MCF 10A (cell line): ENCODE measurements at regions not wholly inside any gene's neighbourhood (a gene's known extent, or its start where the extent isn't known, plus 50 kb on each side); places are given as distances from the start of the nearest gene placed in this dataset.

ENCODE experiments used
- BruUV-seq: library from RNA; stranded (reverse); fragments of 400-500 nt; replicated peaks from 2 replicates; lab custom pipeline; 2021; lab: Mats Ljungman, UMichigan
- CTCF ChIA-PET: fragments of 300-600 bp; sonication (Branson Sonifier 250); formaldehyde crosslinking; extraction: SDS; loops from one replicate; lab custom pipeline; 2021; ENCODE audit warnings: antibody characterized with exemption, inconsistent platforms; lab: Yijun Ruan, JAX
- POLR2A ChIA-PET: fragments of 300-600, 350-650 bp; sonication (Branson Sonifier 250); formaldehyde crosslinking; extraction: SDS; loops from one replicate; lab custom pipeline; 2020; ENCODE audit warnings: antibody characterized with exemption, inconsistent platforms; lab: Yijun Ruan, JAX
- DNase-seq: peaks from one replicate; pipeline ENCODE4 v3.0.0-alpha.2; 2018; ENCODE audit not compliant: unreplicated experiment
- H3K27ac Mint-ChIP-seq: one replicate; pipeline ENCODE4 v1.8.0; 2022; ENCODE audit warnings: mild to moderate bottlenecking, low read depth, mixed read lengths; ENCODE audit not compliant: unreplicated experiment
- H3K27me3 Mint-ChIP-seq: one replicate; pipeline ENCODE4 v1.8.0; 2022; ENCODE audit warnings: mixed read lengths; ENCODE audit not compliant: insufficient read depth, unreplicated experiment
- H3K36me3 Mint-ChIP-seq: one replicate; pipeline ENCODE4 v1.8.0; 2022; ENCODE audit warnings: mild to moderate bottlenecking, moderate library complexity, mixed read lengths; ENCODE audit not compliant: insufficient read depth, unreplicated experiment
- H3K4me1 Mint-ChIP-seq: one replicate; pipeline ENCODE4 v1.8.0; 2022; ENCODE audit warnings: mixed read lengths; ENCODE audit not compliant: insufficient read depth, unreplicated experiment
- H3K4me3 Mint-ChIP-seq: one replicate; pipeline ENCODE4 v1.8.0; 2022; ENCODE audit warnings: mild to moderate bottlenecking, moderate library complexity, mixed read lengths; ENCODE audit not compliant: unreplicated experiment
- H3K9me3 Mint-ChIP-seq: one replicate; pipeline ENCODE4 v1.8.0; 2022; ENCODE audit warnings: mixed read lengths; ENCODE audit not compliant: unreplicated experiment
- intact Hi-C: fragments of 100-400 bp; cut with micrococcal nuclease; formaldehyde crosslinking; loops from 2 replicates; pipeline ENCODE4 v1.14.1; 2022
- TF ChIP-seq, protein P1 (sequence below): fragments of 200-600 bp; IDR thresholded peaks from one replicate; pipeline ENCODE4 v1.8.0; 2022; ENCODE audit warnings: antibody characterized with exemption, mild to moderate bottlenecking; ENCODE audit not compliant: unreplicated experiment

- DNase-seq, result no peak
- Mint-ChIP-seq H3K4me3 (no peak overlapping the region), H3K27ac (no peak overlapping the region), H3K4me1 (no peaks in the 10 kb centered on the region), H3K36me3 (no peaks in the 10 kb centered on the region), H3K27me3 (peaks cover 62% of the 10 kb centered on the region), H3K9me3 (peaks cover 15% of the 10 kb centered on the region)
- TF ChIP-seq, protein P1, sequence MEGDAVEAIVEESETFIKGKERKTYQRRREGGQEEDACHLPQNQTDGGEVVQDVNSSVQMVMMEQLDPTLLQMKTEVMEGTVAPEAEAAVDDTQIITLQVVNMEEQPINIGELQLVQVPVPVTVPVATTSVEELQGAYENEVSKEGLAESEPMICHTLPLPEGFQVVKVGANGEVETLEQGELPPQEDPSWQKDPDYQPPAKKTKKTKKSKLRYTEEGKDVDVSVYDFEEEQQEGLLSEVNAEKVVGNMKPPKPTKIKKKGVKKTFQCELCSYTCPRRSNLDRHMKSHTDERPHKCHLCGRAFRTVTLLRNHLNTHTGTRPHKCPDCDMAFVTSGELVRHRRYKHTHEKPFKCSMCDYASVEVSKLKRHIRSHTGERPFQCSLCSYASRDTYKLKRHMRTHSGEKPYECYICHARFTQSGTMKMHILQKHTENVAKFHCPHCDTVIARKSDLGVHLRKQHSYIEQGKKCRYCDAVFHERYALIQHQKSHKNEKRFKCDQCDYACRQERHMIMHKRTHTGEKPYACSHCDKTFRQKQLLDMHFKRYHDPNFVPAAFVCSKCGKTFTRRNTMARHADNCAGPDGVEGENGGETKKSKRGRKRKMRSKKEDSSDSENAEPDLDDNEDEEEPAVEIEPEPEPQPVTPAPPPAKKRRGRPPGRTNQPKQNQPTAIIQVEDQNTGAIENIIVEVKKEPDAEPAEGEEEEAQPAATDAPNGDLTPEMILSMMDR, result no peak
- CTCF ChIA-PET, result interaction anchor here (0.6 to 1.2 kb wide), 3 partner anchors 10 to 404 kb away, joined by 3 to 7 read pairs (median 3); no protein-coding TSS in a partner anchor
- POLR2A ChIA-PET, result no interaction called here
- intact Hi-C loops, result no loop called here
- no TSS peak for BruUV-seq
Measured at GRCh38 chr2:41234093-41234492, 782.2 kb upstream of the SLC8A1 start.

- no TSS peak for BruUV-seq
- Mint-ChIP-seq H3K36me3 (no peaks in the 10 kb centered on the region), H3K27ac (no peak overlapping the region), H3K27me3 (peaks cover 54% of the 10 kb centered on the region), H3K4me3 (no peak overlapping the region), H3K4me1 (peaks cover 5% of the 10 kb centered on the region), H3K9me3 (peaks cover 13% of the 10 kb centered on the region)
- intact Hi-C loops, result no loop called here
- DNase-seq, result no peak
- TF ChIP-seq, protein P1, result no peak
- POLR2A ChIA-PET, result no interaction called here
- CTCF ChIA-PET, result no interaction called here
Measured at GRCh38 chr2:41241325-41242000, 789.6 kb upstream of the SLC8A1 start.

GRCh38 chr2:41242001-41242331 lies 790.1 kb upstream of the SLC8A1 start:
- H3K36me3 Mint-ChIP-seq, result no peaks in the 10 kb centered on the region
- ChIA-PET POLR2A (no interaction called here), CTCF (no interaction called here)
- no peak overlapping the region for H3K27ac Mint-ChIP-seq
- peaks cover 53% of the 10 kb centered on the region for H3K27me3 Mint-ChIP-seq
- peaks cover 5% of the 10 kb centered on the region for H3K4me1 Mint-ChIP-seq
- peaks cover 13% of the 10 kb centered on the region for H3K9me3 Mint-ChIP-seq
- DNase-seq, result no peak
- intact Hi-C loops, result no loop called here
- TF ChIP-seq, protein P1, result no peak
- no TSS peak for BruUV-seq
- H3K4me3 Mint-ChIP-seq, result no peak overlapping the region

GRCh38 chr2:41267929-41268659 lies 779.7 kb upstream of the PKDCC start:
- intact Hi-C loops, result no loop called here
- DNase-seq, result no peak
- TF ChIP-seq, protein P1, result no peak
- Mint-ChIP-seq H3K9me3 (no peaks in the 10 kb centered on the region), H3K27me3 (peaks cover 61% of the 10 kb centered on the region), H3K4me1 (no peaks in the 10 kb centered on the region), H3K27ac (no peak overlapping the region), H3K4me3 (no peak overlapping the region), H3K36me3 (no peaks in the 10 kb centered on the region)
- no TSS peak for BruUV-seq
- ChIA-PET POLR2A (interaction anchor here (0.6 kb wide), 1 partner anchor 749 kb away, joined by 3 read pairs; no protein-coding TSS in a partner anchor), CTCF (interaction anchor here (0.6 kb wide), 1 partner anchor 241 kb away, joined by 4 read pairs; no protein-coding TSS in a partner anchor)
